ENCODE measurements at regions not wholly inside any gene's neighbourhood (a gene's known extent, or its start where the extent isn't known, plus 50 kb on each side); places are given as distances from the start of the nearest gene placed in this dataset.

- no peak for DNase-seq (ENCODE audit: low spot score)
Measured at GRCh38 chr9:17894501-17895160, 315.8 kb downstream of the SH3GL2 start.

GRCh38 chr9:17900606-17901005 is 321.7 kb downstream of the SH3GL2 start:
- DNase-seq (ENCODE audit: low spot score): no peak

GRCh38 chr9:17905366-17905765 is 326.5 kb downstream of the SH3GL2 start:
- DNase-seq (ENCODE audit: low spot score): no peak

- no peak for DNase-seq (ENCODE audit: low spot score)
Measured at GRCh38 chr9:17905781-17906175, 326.9 kb downstream of the SH3GL2 start.

- no peak for DNase-seq (ENCODE audit: low spot score)
Measured at GRCh38 chr9:17906176-17906840, 327.4 kb downstream of the SH3GL2 start.

- no peak for DNase-seq (ENCODE audit: low spot score)
Measured at GRCh38 chr9:17906841-17907778, 328.2 kb downstream of the SH3GL2 start.

GRCh38 chr9:17907779-17908508 is 329.1 kb downstream of the SH3GL2 start:
- DNase-seq (ENCODE audit: low spot score): no peak

- DNase-seq (ENCODE audit: low spot score): no peak
Measured at GRCh38 chr9:17926246-17926645, 347.4 kb downstream of the SH3GL2 start.

- DNase-seq (ENCODE audit: low spot score): no peak
Measured at GRCh38 chr9:17927616-17928015, 348.8 kb downstream of the SH3GL2 start.

GRCh38 chr9:17928228-17928627 is 349.4 kb downstream of the SH3GL2 start:
- no peak for DNase-seq (ENCODE audit: low spot score)

GRCh38 chr9:17928768-17929167 is 349.9 kb downstream of the SH3GL2 start:
- DNase-seq (ENCODE audit: low spot score): no peak

GRCh38 chr9:17929506-17929905 is 350.6 kb downstream of the SH3GL2 start:
- DNase-seq (ENCODE audit: low spot score): no peak

- no peak for DNase-seq (ENCODE audit: low spot score)
Measured at GRCh38 chr9:17930071-17930470, 351.2 kb downstream of the SH3GL2 start.

- no peak for DNase-seq (ENCODE audit: low spot score)
Measured at GRCh38 chr9:17936365-17936764, 357.5 kb downstream of the SH3GL2 start.

GRCh38 chr9:17938035-17938655 is 359.3 kb downstream of the SH3GL2 start:
- no peak for DNase-seq (ENCODE audit: low spot score)

GRCh38 chr9:17942498-17942897 is 363.6 kb downstream of the SH3GL2 start:
- no peak for DNase-seq (ENCODE audit: low spot score)

GRCh38 chr9:17955409-17955808 is 376.5 kb downstream of the SH3GL2 start:
- no peak for DNase-seq (ENCODE audit: low spot score)

- DNase-seq (ENCODE audit: low spot score): no peak
Measured at GRCh38 chr9:17958363-17958762, 379.5 kb downstream of the SH3GL2 start.

- DNase-seq (ENCODE audit: low spot score): no peak
Measured at GRCh38 chr9:17962747-17963146, 383.9 kb downstream of the SH3GL2 start.

GRCh38 chr9:17963498-17963897 is 384.6 kb downstream of the SH3GL2 start:
- DNase-seq (ENCODE audit: low spot score): no peak

- DNase-seq (ENCODE audit: low spot score): no peak
Measured at GRCh38 chr9:17967731-17968130, 388.9 kb downstream of the SH3GL2 start.

All from HT-29 (cell line).